ENCODE measurements at regions not wholly inside any gene's neighbourhood (a gene's known extent, or its start where the extent isn't known, plus 50 kb on each side); places are given as distances from the start of the nearest gene placed in this dataset.

DNA sequence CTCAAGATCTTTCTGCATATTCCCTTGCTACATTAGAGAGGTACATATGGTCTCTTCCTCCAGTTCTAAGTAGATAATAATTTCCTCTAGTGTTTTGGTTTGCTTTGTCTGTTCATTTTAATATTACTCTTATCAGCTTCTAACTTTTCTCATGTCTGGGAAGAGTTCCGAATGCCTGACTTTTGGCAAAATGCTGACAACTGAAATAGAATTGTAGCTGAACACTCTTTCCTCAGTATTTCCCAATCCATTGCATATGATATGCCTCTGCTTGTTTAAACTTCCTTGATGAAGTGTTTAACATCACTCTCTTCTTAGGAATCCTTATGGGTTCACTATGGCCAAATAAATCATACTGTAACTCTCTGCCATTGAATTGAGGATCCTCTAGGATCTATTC is 1510.1 kb downstream of the MRPL39 start:
- DNase-seq: no peak

DNA sequence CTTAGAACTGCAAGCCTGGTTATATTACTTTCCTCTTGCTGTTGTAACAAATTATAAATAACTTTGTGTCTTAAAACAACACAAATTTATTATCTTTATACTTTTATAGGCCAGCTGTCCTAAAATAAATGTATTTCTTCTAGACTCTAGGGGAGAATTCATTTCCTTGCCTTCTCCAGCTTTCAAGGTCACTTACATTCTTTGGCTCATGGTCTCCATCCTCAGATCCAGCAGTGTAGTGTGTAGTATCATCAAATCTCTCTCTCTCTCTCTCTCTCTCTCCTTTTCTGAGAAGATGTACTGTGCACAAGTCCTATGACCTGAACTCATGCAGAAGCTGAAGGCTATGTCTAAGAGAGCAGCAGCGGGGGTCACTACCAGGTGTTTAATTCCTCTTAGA is 1510.6 kb downstream of the MRPL39 start:
- DNase-seq: peak; percentile 8

DNA sequence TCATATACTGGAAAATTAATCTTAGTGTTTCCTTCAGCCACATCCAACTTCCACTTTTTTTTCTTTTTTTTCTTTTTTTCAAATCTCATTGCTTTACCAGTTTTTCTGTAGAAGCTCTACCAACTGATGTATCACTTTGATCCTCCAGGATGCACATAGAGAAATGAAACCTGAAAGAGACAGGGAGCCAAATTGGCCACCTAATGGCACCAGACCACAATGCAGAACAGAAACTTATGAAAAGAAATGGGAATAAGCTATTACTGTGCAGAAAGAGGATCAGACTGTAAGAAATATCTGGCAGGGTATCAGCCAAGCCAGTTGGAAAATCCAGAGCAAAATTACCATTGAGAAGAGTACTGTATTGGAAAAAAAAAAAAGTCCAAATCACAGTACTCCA is 1514.2 kb downstream of the MRPL39 start:
- DNase-seq: no peak

- peak; percentile 11 for DNase-seq
Observed at GRCh38 chr21:24076179-24076578, 1531.1 kb downstream of the MRPL39 start.

DNA sequence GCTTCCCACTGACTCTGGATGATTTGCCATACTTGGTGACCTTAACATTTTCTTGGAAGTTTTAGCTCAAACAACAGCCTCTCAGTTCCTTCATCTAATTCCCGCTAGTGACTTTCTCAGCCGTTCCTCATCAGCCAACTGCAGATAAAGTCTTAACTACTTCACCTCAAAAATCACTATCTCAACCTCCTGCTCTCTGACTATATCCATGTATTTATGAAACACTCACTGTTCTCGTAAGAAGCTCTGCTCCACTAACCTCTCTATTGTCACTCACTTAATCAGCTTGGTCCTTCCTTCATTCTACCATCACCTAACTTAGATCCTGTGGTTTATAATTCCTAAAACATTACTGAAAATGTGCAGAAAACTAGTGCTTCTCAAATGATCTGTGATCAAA is 1551.6 kb downstream of the MRPL39 start:
- no peak for DNase-seq

- DNase-seq: no peak
Observed at GRCh38 chr21:24050231-24050630, 1557.0 kb downstream of the MRPL39 start.

DNA sequence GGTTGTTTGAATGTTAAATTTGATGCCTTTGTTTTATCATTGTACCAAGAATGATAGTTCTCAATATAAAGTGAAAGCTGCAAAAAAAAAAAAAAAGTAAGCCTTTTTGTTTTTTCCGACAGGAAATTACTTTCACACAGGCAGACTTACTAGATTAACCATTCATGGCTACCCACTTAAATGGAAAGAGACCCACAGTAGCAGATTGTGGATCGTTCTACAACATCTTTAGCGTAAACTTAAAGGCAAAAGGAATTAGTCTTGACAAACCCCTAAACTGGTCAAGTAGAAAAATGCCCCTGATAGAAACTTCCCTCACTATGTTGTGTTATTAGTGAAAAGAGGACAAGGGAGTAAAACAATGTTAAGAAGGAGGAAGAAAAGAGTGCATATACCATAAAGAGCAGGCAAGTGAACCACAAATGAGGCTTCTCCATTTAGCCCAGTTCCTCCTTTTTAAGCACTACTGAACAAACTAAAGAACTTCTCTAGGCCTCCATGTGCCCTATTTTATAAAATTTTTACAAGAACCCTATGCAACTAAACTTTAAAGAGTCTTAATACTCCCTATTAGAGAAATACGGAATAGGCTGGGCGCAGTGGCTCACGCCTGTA is 1560.3 kb downstream of the MRPL39 start:
- DNase-seq: no peak

GRCh38 chr21:24045775-24046215 is 1561.5 kb downstream of the MRPL39 start:
- peak; percentile 67 for DNase-seq

DNA sequence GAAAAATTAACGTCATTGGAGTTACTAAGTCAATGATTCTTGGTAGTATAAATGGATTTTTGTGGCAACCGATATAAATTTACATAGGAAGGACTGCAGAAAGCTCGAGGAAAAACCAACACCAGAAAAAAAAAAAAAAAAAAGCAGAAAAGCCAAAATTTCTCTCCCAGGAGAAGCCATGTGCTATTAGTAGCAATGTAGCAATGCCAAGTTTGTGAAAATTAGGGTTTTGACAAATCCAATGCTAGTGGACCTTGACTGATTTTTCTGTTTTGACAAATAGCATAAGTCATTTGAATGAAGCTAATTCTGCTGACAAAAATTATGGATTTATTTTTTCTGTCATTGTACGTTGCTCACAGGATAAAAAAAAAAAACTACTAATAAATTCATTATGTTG is 1561.9 kb downstream of the MRPL39 start:
- DNase-seq: peak; percentile 19

DNA sequence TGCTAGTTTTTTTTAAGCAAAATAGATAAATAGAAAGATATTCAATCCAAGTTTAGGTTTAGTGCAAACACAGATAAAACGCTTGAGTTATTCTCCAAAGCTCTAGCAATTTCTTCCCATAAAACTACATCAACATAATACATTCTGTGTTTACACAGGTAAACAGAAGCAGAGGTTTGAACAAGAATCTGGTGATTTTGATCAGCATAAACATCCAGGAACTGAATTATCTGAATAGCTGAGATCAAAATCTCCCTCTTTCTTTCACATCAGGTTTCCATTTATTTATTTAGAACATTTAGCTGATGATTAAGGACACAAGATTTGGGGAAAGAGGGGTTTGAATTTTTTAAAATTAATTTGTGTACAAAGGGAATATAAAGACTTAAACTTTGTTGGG is 1564.6 kb downstream of the MRPL39 start:
- no peak for DNase-seq

DNA sequence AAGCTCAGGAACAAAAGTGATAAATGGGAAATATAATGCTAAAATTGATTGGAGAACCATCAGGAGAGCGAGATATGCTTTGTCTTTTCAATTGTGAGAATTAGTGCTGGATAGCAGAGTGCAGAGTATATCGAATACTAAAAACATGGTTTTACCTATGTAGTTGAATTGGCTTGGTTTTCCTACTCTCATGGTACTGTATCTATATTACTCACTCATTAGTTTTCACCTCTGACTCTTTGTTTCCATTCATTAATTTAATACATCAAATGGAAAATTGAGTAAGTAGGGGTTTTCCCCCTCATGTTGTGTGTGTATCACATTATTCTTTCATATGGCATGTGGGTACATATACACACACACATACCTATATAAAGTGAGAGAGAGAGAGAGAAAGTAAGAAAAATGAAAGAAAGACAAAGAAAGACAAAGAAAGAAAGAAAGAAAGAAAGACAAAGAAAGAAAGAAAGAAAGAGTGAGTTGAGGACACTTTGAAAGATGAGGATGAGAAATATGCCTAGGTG is 1574.5 kb downstream of the MRPL39 start:
- DNase-seq: no peak

DNA sequence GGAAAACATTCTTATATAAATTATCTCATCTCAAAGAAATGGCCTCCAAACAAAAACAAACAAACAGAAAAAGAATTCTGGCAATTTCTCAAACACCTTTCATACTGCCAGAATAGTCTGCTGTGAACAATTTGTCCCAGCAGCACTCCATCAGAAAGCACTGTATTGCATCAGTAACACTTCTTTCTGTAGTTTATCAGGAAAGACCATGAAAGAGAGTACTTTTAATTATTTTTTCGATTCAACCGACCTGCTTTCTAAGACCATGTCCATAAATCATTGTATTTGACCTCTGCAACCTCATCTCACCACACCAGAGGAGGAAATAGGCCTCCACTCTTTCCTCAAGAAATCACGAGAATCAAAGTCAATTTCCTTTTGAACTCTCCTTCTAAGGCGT is 1579.9 kb downstream of the MRPL39 start:
- DNase-seq: no peak

GRCh38 chr21:24025101-24025500 is 1582.2 kb downstream of the MRPL39 start:
- DNase-seq: no peak

- DNase-seq: no peak
Observed at GRCh38 chr21:24023936-24024335, 1583.3 kb downstream of the MRPL39 start.

DNA sequence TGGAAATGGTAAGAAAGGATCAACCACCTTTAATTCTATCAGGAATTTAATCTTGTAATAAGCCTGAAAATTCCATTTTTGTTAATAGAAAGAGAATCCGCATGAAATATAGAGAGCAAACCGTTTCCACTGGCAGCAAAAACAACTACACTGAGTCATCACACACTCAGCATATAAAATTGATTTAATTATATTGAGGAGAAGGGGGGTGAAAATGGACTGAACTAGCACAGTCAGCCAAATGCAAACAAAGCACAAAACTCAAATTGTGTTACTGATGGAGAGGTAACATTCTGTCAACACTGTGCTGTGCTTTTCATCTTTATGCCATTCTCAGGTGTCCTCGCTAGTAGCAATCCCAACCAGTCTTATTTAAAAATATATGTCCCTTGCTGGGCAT is 1583.9 kb downstream of the MRPL39 start:
- DNase-seq: no peak

- no peak for DNase-seq
Observed at GRCh38 chr21:24014381-24014780, 1592.9 kb downstream of the MRPL39 start.

- DNase-seq: no peak
Observed at GRCh38 chr21:24011087-24011486, 1596.2 kb downstream of the MRPL39 start.

DNA sequence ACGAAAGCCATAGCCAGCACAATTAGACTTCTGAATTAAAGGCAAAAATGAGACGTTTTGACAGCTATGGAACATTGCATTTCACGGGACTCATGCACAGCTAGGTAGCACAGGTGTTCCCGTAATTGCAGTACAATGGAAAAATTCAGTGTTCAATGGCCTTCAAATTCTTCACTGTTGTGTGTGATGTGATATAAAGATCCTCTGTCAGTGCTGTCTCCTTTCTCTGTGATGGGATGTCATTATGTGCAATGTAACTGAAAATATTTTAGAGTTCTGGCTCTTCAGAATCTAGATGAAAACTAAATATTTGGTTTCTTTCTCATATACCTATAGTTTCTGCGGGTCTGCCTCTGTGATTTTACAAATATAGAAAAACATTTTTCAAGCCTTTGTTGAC is 1599.7 kb downstream of the MRPL39 start:
- no peak for DNase-seq

GRCh38 chr21:23986987-23987386 is 1620.3 kb downstream of the MRPL39 start:
- no peak for DNase-seq

- DNase-seq: no peak
Observed at GRCh38 chr21:23986214-23986613, 1621.1 kb downstream of the MRPL39 start.

DNA sequence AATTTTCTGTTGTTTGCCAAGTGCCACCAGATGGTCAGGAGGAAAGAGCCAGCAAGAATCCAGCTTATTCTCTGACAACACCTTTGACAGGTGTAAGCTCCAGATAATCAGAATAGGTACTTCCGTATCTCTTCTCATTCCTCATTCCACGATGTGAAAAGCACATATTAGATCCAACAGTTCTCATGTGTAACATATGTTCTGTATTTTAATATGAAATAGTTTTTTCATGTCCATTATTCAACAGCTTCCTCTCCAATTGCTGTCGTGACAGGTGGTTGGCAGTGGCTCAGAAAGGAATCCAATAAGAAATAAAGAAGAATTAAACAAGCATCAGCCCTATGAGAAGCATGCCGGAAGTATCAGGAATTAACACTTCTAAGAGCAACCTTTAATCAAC is 1624.7 kb downstream of the MRPL39 start:
- no peak for DNase-seq

- no peak for DNase-seq
Observed at GRCh38 chr21:23977971-23978370, 1629.3 kb downstream of the MRPL39 start.

GRCh38 chr21:23968722-23969647 is 1638.3 kb downstream of the MRPL39 start:
- DNase-seq: no peak

DNA sequence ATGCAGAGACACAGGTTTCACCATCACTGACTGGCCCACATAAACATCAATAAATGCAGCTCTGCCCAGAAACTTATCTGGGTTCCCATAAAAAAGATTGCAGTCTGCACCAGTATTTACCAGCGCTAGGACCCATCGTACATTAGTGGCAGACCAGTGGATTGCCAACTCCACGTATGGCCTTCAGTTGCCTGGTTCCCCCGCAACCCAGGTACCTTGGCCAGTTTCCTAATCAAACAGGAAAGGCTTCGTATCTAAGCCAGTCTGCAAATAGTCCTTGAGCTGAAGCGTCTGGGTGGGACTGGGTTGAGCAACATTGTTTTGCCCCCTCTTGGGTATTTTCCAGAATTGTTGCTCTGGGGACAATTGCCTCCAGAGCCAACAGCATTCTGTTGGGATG is 1639.3 kb downstream of the MRPL39 start:
- no peak for DNase-seq

All from hindlimb muscle (tissue), 1 donor.